ENCODE measurements at regions not wholly inside any gene's neighbourhood (a gene's known extent, or its start where the extent isn't known, plus 50 kb on each side); places are given as distances from the start of the nearest gene placed in this dataset.
"Not testable (repeated sequence)": the region's sequence is repeated elsewhere in the genome, so short reads cannot be mapped to it uniquely, and the experiment has no call there.

GRCh38 chrX:88937616-88938015 is 190.6 kb downstream of the CPXCR1 start:
- H3K36me3 ChIP-seq (ENCODE audit: low read depth): no peaks in the 10 kb centered on the region
- H3K4me3 ChIP-seq: no peak overlapping the region
- TF ChIP-seq CTCF (IDR thresholded peaks at IDR 0.05): no peak
- no peak for ATAC-seq
- no peaks in the 10 kb centered on the region for H3K4me1 ChIP-seq (ENCODE audit: low read depth)
- H3K9me3 ChIP-seq: no peaks in the 10 kb centered on the region
- intact Hi-C loops (cut with DNase I, micrococcal nuclease): no loop called here
- no peak for DNase-seq

- Histone ChIP-seq H3K9me3 (no peaks in the 10 kb centered on the region), H3K36me3 (ENCODE audit: low read depth) (no peaks in the 10 kb centered on the region), H3K4me3 (no peak overlapping the region), H3K4me1 (ENCODE audit: low read depth) (no peaks in the 10 kb centered on the region)
- intact Hi-C loops (cut with DNase I, micrococcal nuclease): no loop called here
- DNase-seq: no peak
- no peak for ATAC-seq
- no peak for TF ChIP-seq CTCF (IDR thresholded peaks at IDR 0.05)
These were observed 193.9 kb downstream of the CPXCR1 start for GRCh38 chrX:88940904-88941303.

GRCh38 chrX:88944661-88945060 is 197.6 kb downstream of the CPXCR1 start:
- intact Hi-C loops (cut with DNase I, micrococcal nuclease): no loop called here
- ATAC-seq (no peak), DNase-seq (no peak)
- H3K4me1 ChIP-seq (ENCODE audit: low read depth): no peaks in the 10 kb centered on the region
- no peak for TF ChIP-seq CTCF (IDR thresholded peaks at IDR 0.05)
- H3K36me3 ChIP-seq (ENCODE audit: low read depth): no peaks in the 10 kb centered on the region
- H3K4me3 ChIP-seq: no peak overlapping the region
- H3K9me3 ChIP-seq: no peaks in the 10 kb centered on the region

- DNase-seq; H3K4me3 ChIP-seq; intact Hi-C loops (cut with DNase I, micrococcal nuclease); H3K4me1 ChIP-seq (ENCODE audit: low read depth); H3K36me3 ChIP-seq (ENCODE audit: low read depth); H3K9me3 ChIP-seq; ATAC-seq: not testable (repeated sequence)
These were observed 209.0 kb downstream of the CPXCR1 start for GRCh38 chrX:88956059-88956458.

- ATAC-seq: no peak
- TF ChIP-seq CTCF (IDR thresholded peaks at IDR 0.05): no peak
- Histone ChIP-seq H3K4me3 (no peak overlapping the region), H3K9me3 (peaks cover 3% of the 10 kb centered on the region), H3K4me1 (ENCODE audit: low read depth) (no peaks in the 10 kb centered on the region), H3K36me3 (ENCODE audit: low read depth) (no peaks in the 10 kb centered on the region)
- intact Hi-C loops (cut with DNase I, micrococcal nuclease): no loop called here
- no peak for DNase-seq
These were observed 230.8 kb downstream of the CPXCR1 start for GRCh38 chrX:88977835-88978234.

- ATAC-seq (no peak), DNase-seq (no peak)
- Histone ChIP-seq H3K36me3 (ENCODE audit: low read depth) (no peaks in the 10 kb centered on the region), H3K9me3 (peaks cover 3% of the 10 kb centered on the region), H3K4me3 (no peak overlapping the region), H3K4me1 (ENCODE audit: low read depth) (no peaks in the 10 kb centered on the region)
- intact Hi-C loops (cut with DNase I, micrococcal nuclease): no loop called here
- no peak for TF ChIP-seq CTCF (IDR thresholded peaks at IDR 0.05)
These were observed 235.2 kb downstream of the CPXCR1 start for GRCh38 chrX:88982183-88982582.

Measured in mucosa of descending colon (tissue), 3 donors.